T47D (cell line): ENCODE measurements at regions not wholly inside any gene's neighbourhood (a gene's known extent, or its start where the extent isn't known, plus 50 kb on each side); places are given as distances from the start of the nearest gene placed in this dataset.

Experiments used
- DNase-seq, 2 experiments: peaks; one replicate each; pipeline versions ENCODE4 v3.0.0 to v3.0.0-alpha.2; 2011 to 2012; ENCODE audit warnings: low read depth in 1 of 2, low spot score in 1 of 2
- JUND ChIP-seq: IDR thresholded peaks from 2 replicates; pipeline ENCODE4 v1.6.1; 2012; ENCODE audit warnings: low read depth
- in situ Hi-C: cut with HindIII; loops from 2 replicates; pipeline ENCODE4 v1.10.0; 2016; ENCODE audit warnings: low sequenced_read_pairs, low pct_unique_long_range_greater_than_20kb

- TF ChIP-seq JUND, result no peak
- in situ Hi-C loops, result no loop called here
- DNase-seq, result no peak
Measured at GRCh38 chr9:108666240-108666784, 189.5 kb downstream of the ACTL7B start.

GRCh38 chr9:108665521-108666239, 190.1 kb downstream of the ACTL7B start:
- no peak for TF ChIP-seq JUND
- no peak for DNase-seq
- in situ Hi-C loops, result no loop called here

GRCh38 chr9:108664309-108665255, 191.2 kb downstream of the ACTL7B start:
- TF ChIP-seq JUND, result no peak
- DNase-seq, result no peak
- in situ Hi-C loops, result no loop called here

GRCh38 chr9:108663422-108663821, 192.4 kb downstream of the ACTL7B start:
- no peak for DNase-seq
- in situ Hi-C loops, result no loop called here
- no peak for TF ChIP-seq JUND

GRCh38 chr9:108662956-108663355, 192.8 kb downstream of the ACTL7B start:
- in situ Hi-C loops, result no loop called here
- DNase-seq, result no peak
- no peak for TF ChIP-seq JUND

- no peak for TF ChIP-seq JUND
- in situ Hi-C loops, result no loop called here
- DNase-seq, result no peak
Measured at GRCh38 chr9:108662091-108662875, 193.5 kb downstream of the ACTL7B start.

- in situ Hi-C loops, result no loop called here
- DNase-seq, result no peak
- no peak for TF ChIP-seq JUND
Measured at GRCh38 chr9:108656566-108656965, 199.2 kb downstream of the ACTL7B start.

GRCh38 chr9:108655818-108656217, 200.0 kb downstream of the ACTL7B start:
- in situ Hi-C loops, result no loop called here
- TF ChIP-seq JUND, result no peak
- no peak for DNase-seq

- TF ChIP-seq JUND, result no peak
- DNase-seq, result no peak
- in situ Hi-C loops, result no loop called here
Measured at GRCh38 chr9:108654566-108654965, 201.2 kb downstream of the ACTL7B start.

- peak in 1 of 2 experiments; percentile 51 for DNase-seq
- in situ Hi-C loops, result no loop called here
- peak; percentile 60; the same call in 1 of the 2 replicates for TF ChIP-seq JUND
Measured at GRCh38 chr9:108652851-108653250, 202.9 kb downstream of the ACTL7B start.

- no peak for DNase-seq
- in situ Hi-C loops, result no loop called here
- no peak for TF ChIP-seq JUND
Measured at GRCh38 chr9:108650826-108651225, 205.0 kb downstream of the ACTL7B start.

GRCh38 chr9:108645520-108645919, 210.3 kb downstream of the ACTL7B start:
- TF ChIP-seq JUND, result no peak
- no peak for DNase-seq
- in situ Hi-C loops, result no loop called here
